OCI-LY7 (cell line): ENCODE measurements at regions not wholly inside any gene's neighbourhood (a gene's known extent, or its start where the extent isn't known, plus 50 kb on each side); places are given as distances from the start of the nearest gene placed in this dataset.

Experiments used
- EZH2phosphoT487 ChIP-seq: fragments of 200-600 bp; sonication (generic); IDR thresholded peaks from 2 replicates; pipeline ENCODE4 v1.6.1; 2018; ENCODE audit warnings: low read depth, borderline replicate concordance, mild to moderate bottlenecking, mixed run types, antibody characterized with exemption, low read length, moderate library complexity, mixed read lengths
- TF ChIP-seq, protein P1 (sequence below): fragments of 200-600 bp; sonication (generic); conservative IDR thresholded peaks from 2 replicates; pipeline ENCODE4 v1.5.1; 2014; ENCODE audit warnings: mild to moderate bottlenecking, antibody characterized with exemption, low read length, moderate library complexity, mixed read lengths

- TF ChIP-seq EZH2phosphoT487, result no peak
- TF ChIP-seq, protein P1, sequence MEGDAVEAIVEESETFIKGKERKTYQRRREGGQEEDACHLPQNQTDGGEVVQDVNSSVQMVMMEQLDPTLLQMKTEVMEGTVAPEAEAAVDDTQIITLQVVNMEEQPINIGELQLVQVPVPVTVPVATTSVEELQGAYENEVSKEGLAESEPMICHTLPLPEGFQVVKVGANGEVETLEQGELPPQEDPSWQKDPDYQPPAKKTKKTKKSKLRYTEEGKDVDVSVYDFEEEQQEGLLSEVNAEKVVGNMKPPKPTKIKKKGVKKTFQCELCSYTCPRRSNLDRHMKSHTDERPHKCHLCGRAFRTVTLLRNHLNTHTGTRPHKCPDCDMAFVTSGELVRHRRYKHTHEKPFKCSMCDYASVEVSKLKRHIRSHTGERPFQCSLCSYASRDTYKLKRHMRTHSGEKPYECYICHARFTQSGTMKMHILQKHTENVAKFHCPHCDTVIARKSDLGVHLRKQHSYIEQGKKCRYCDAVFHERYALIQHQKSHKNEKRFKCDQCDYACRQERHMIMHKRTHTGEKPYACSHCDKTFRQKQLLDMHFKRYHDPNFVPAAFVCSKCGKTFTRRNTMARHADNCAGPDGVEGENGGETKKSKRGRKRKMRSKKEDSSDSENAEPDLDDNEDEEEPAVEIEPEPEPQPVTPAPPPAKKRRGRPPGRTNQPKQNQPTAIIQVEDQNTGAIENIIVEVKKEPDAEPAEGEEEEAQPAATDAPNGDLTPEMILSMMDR, result no peak
Observed at GRCh38 chr20:12395760-12396159, 478.1 kb downstream of the BTBD3 start.
